ENCODE measurements at regions not wholly inside any gene's neighbourhood (a gene's known extent, or its start where the extent isn't known, plus 50 kb on each side); places are given as distances from the start of the nearest gene placed in this dataset.
A peak's percentile ranks its signal among the peaks of the same experiment; 100 is the strongest.
"Not testable (repeated sequence)": the region's sequence is repeated elsewhere in the genome, so short reads cannot be mapped to it uniquely, and the experiment has no call there.

- Histone ChIP-seq H3K9ac (ENCODE audit: low read length) (peak overlapping the region; percentile 53), H3K4me3 (ENCODE audit: low read length) (peak overlapping the region; percentile 72)
These were observed 479.3 kb upstream of the RUNX1 start for GRCh38 chr21:35528116-35529042.

GRCh38 chr21:35527358-35527757, 478.3 kb upstream of the RUNX1 start:
- no peak overlapping the region for H3K9ac ChIP-seq (ENCODE audit: low read length)
- H3K27me3 ChIP-seq (replicated peaks; ENCODE audit: control insufficient read depth, insufficient read depth, low read length), result no peaks in the 10 kb centered on the region
- no peak for DNase-seq (ENCODE audit: low read depth)
- H3K36me3 ChIP-seq (ENCODE audit: control insufficient read depth, insufficient read depth, low read length, severe bottlenecking), result no peaks in the 10 kb centered on the region
- no peak overlapping the region for H3K4me3 ChIP-seq (ENCODE audit: low read length)
- no peaks in the 10 kb centered on the region for H3K9me3 ChIP-seq (ENCODE audit: control insufficient read depth, low read length)
- peaks cover 21% of the 10 kb centered on the region for H3K4me1 ChIP-seq (ENCODE audit: control insufficient read depth, insufficient read depth, low read length)

More at GRCh38 chr21:35528116-35529042, 479.3 kb upstream of the RUNX1 start:
- Histone ChIP-seq H3K27me3 (replicated peaks; ENCODE audit: control insufficient read depth, insufficient read depth, low read length) (no peaks in the 10 kb centered on the region), H3K9me3 (ENCODE audit: control insufficient read depth, low read length) (no peaks in the 10 kb centered on the region), H3K4me1 (ENCODE audit: control insufficient read depth, insufficient read depth, low read length) (peaks cover 21% of the 10 kb centered on the region), H3K36me3 (ENCODE audit: control insufficient read depth, insufficient read depth, low read length, severe bottlenecking) (no peaks in the 10 kb centered on the region)
- DNase-seq (ENCODE audit: low read depth), result peak; percentile 17

- Histone ChIP-seq H3K4me1 (ENCODE audit: control insufficient read depth, insufficient read depth, low read length) (peaks cover 21% of the 10 kb centered on the region), H3K9me3 (ENCODE audit: control insufficient read depth, low read length) (no peaks in the 10 kb centered on the region), H3K36me3 (ENCODE audit: control insufficient read depth, insufficient read depth, low read length, severe bottlenecking) (no peaks in the 10 kb centered on the region)
These were observed 476.3 kb upstream of the RUNX1 start for GRCh38 chr21:35525443-35525842.

GRCh38 chr21:35521852-35522505, 472.9 kb upstream of the RUNX1 start:
- H3K9ac ChIP-seq (ENCODE audit: low read length), result no peak overlapping the region
- H3K36me3 ChIP-seq (ENCODE audit: control insufficient read depth, insufficient read depth, low read length, severe bottlenecking), result no peaks in the 10 kb centered on the region
- DNase-seq (ENCODE audit: low read depth), result no peak

More at GRCh38 chr21:35525443-35525842, 476.3 kb upstream of the RUNX1 start:
- no peak for DNase-seq (ENCODE audit: low read depth)
- Histone ChIP-seq H3K9ac (ENCODE audit: low read length) (no peak overlapping the region), H3K4me3 (ENCODE audit: low read length) (no peak overlapping the region), H3K27me3 (replicated peaks; ENCODE audit: control insufficient read depth, insufficient read depth, low read length) (no peaks in the 10 kb centered on the region)

GRCh38 chr21:35521293-35521692, 472.2 kb upstream of the RUNX1 start:
- H3K4me3 ChIP-seq (ENCODE audit: low read length), result no peak overlapping the region
- H3K36me3 ChIP-seq (ENCODE audit: control insufficient read depth, insufficient read depth, low read length, severe bottlenecking), result no peaks in the 10 kb centered on the region
- DNase-seq (ENCODE audit: low read depth), result no peak
- no peak overlapping the region for H3K9ac ChIP-seq (ENCODE audit: low read length)
- H3K4me1 ChIP-seq (ENCODE audit: control insufficient read depth, insufficient read depth, low read length), result no peaks in the 10 kb centered on the region
- no peaks in the 10 kb centered on the region for H3K9me3 ChIP-seq (ENCODE audit: control insufficient read depth, low read length)
- H3K27me3 ChIP-seq (replicated peaks; ENCODE audit: control insufficient read depth, insufficient read depth, low read length), result no peaks in the 10 kb centered on the region

More at GRCh38 chr21:35521852-35522505, 472.9 kb upstream of the RUNX1 start:
- H3K4me3 ChIP-seq (ENCODE audit: low read length), result no peak overlapping the region
- H3K27me3 ChIP-seq (replicated peaks; ENCODE audit: control insufficient read depth, insufficient read depth, low read length), result no peaks in the 10 kb centered on the region
- no peaks in the 10 kb centered on the region for H3K9me3 ChIP-seq (ENCODE audit: control insufficient read depth, low read length)
- H3K4me1 ChIP-seq (ENCODE audit: control insufficient read depth, insufficient read depth, low read length), result no peaks in the 10 kb centered on the region

GRCh38 chr21:35520856-35521255, 471.8 kb upstream of the RUNX1 start:
- DNase-seq (ENCODE audit: low read depth), result no peak
- Histone ChIP-seq H3K4me1 (ENCODE audit: control insufficient read depth, insufficient read depth, low read length) (no peaks in the 10 kb centered on the region), H3K27me3 (replicated peaks; ENCODE audit: control insufficient read depth, insufficient read depth, low read length) (no peaks in the 10 kb centered on the region)

GRCh38 chr21:35520302-35520701, 471.2 kb upstream of the RUNX1 start:
- DNase-seq (ENCODE audit: low read depth), result no peak
- Histone ChIP-seq H3K36me3 (ENCODE audit: control insufficient read depth, insufficient read depth, low read length, severe bottlenecking) (no peaks in the 10 kb centered on the region), H3K4me3 (ENCODE audit: low read length) (no peak overlapping the region), H3K9me3 (ENCODE audit: control insufficient read depth, low read length) (no peaks in the 10 kb centered on the region), H3K4me1 (ENCODE audit: control insufficient read depth, insufficient read depth, low read length) (no peaks in the 10 kb centered on the region), H3K9ac (ENCODE audit: low read length) (no peak overlapping the region), H3K27me3 (replicated peaks; ENCODE audit: control insufficient read depth, insufficient read depth, low read length) (no peaks in the 10 kb centered on the region)

More at GRCh38 chr21:35520856-35521255, 471.8 kb upstream of the RUNX1 start:
- no peak overlapping the region for H3K4me3 ChIP-seq (ENCODE audit: low read length)
- no peaks in the 10 kb centered on the region for H3K9me3 ChIP-seq (ENCODE audit: control insufficient read depth, low read length)
- no peak overlapping the region for H3K9ac ChIP-seq (ENCODE audit: low read length)
- H3K36me3 ChIP-seq (ENCODE audit: control insufficient read depth, insufficient read depth, low read length, severe bottlenecking), result no peaks in the 10 kb centered on the region

- no peak overlapping the region for H3K4me3 ChIP-seq (ENCODE audit: low read length)
- no peaks in the 10 kb centered on the region for H3K36me3 ChIP-seq (ENCODE audit: control insufficient read depth, insufficient read depth, low read length, severe bottlenecking)
- no peaks in the 10 kb centered on the region for H3K4me1 ChIP-seq (ENCODE audit: control insufficient read depth, insufficient read depth, low read length)
- DNase-seq (ENCODE audit: low read depth), result no peak
- no peak overlapping the region for H3K9ac ChIP-seq (ENCODE audit: low read length)
- no peaks in the 10 kb centered on the region for H3K27me3 ChIP-seq (replicated peaks; ENCODE audit: control insufficient read depth, insufficient read depth, low read length)
- H3K9me3 ChIP-seq (ENCODE audit: control insufficient read depth, low read length), result no peaks in the 10 kb centered on the region
These were observed 468.8 kb upstream of the RUNX1 start for GRCh38 chr21:35517865-35518264.

GRCh38 chr21:35516292-35516691, 467.2 kb upstream of the RUNX1 start:
- not testable (repeated sequence) for DNase-seq (ENCODE audit: low read depth); H3K9ac ChIP-seq (ENCODE audit: low read length); H3K9me3 ChIP-seq (ENCODE audit: control insufficient read depth, low read length); H3K27me3 ChIP-seq (replicated peaks; ENCODE audit: control insufficient read depth, insufficient read depth, low read length); H3K4me3 ChIP-seq (ENCODE audit: low read length); H3K36me3 ChIP-seq (ENCODE audit: control insufficient read depth, insufficient read depth, low read length, severe bottlenecking)
- H3K4me1 ChIP-seq (ENCODE audit: control insufficient read depth, insufficient read depth, low read length), result peaks cover 13% of the 10 kb centered on the region

GRCh38 chr21:35512346-35512745, 463.2 kb upstream of the RUNX1 start:
- Histone ChIP-seq H3K9me3 (ENCODE audit: control insufficient read depth, low read length) (no peaks in the 10 kb centered on the region), H3K4me3 (ENCODE audit: low read length) (no peak overlapping the region), H3K27me3 (replicated peaks; ENCODE audit: control insufficient read depth, insufficient read depth, low read length) (no peaks in the 10 kb centered on the region), H3K36me3 (ENCODE audit: control insufficient read depth, insufficient read depth, low read length, severe bottlenecking) (no peaks in the 10 kb centered on the region), H3K9ac (ENCODE audit: low read length) (peak overlapping the region; percentile 2), H3K4me1 (ENCODE audit: control insufficient read depth, insufficient read depth, low read length) (peaks cover 33% of the 10 kb centered on the region)
- no peak for DNase-seq (ENCODE audit: low read depth)

- peak; percentile 3 for DNase-seq (ENCODE audit: low read depth)
- H3K9me3 ChIP-seq (ENCODE audit: control insufficient read depth, low read length), result no peaks in the 10 kb centered on the region
- no peaks in the 10 kb centered on the region for H3K27me3 ChIP-seq (replicated peaks; ENCODE audit: control insufficient read depth, insufficient read depth, low read length)
- H3K4me3 ChIP-seq (ENCODE audit: low read length), result peak overlapping the region; percentile 19
- H3K36me3 ChIP-seq (ENCODE audit: control insufficient read depth, insufficient read depth, low read length, severe bottlenecking), result no peaks in the 10 kb centered on the region
- peak overlapping the region; percentile 2 for H3K9ac ChIP-seq (ENCODE audit: low read length)
- peaks cover 33% of the 10 kb centered on the region for H3K4me1 ChIP-seq (ENCODE audit: control insufficient read depth, insufficient read depth, low read length)
These were observed 462.6 kb upstream of the RUNX1 start for GRCh38 chr21:35511696-35512162.
